ENCODE measurements at regions not wholly inside any gene's neighbourhood (a gene's known extent, or its start where the extent isn't known, plus 50 kb on each side); places are given as distances from the start of the nearest gene placed in this dataset.

DNA sequence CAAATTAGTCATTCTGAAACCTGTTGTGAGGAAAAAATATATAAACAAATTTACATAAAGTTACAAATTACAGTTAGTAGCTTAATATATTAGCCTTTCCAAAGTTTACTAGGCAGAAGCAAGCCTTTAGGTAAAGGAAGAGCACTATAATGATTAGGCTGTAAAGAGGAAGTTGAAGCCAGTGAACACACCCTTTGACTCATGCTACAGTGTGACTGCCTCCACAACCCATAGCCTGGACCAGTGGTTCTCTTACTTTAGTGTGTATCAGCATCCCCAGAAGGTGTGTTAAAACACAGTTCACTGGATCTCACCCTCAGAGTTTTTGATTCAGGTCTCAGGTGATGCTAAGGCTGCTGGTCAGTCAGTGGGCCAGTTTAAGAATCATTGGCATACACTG is 91.4 kb upstream of the DEFB112 start:
- Histone ChIP-seq H3K4me3 (ENCODE audit: insufficient read depth, low read depth, low read length) (no peak overlapping the region), H3K4me1 (ENCODE audit: control insufficient read depth, insufficient read depth, low read length) (no peaks in the 10 kb centered on the region), H3K27ac (ENCODE audit: insufficient read depth, low read depth, low read length, poor library complexity, severe bottlenecking) (no peak overlapping the region), H3K36me3 (ENCODE audit: control insufficient read depth, insufficient read depth, low read length) (no peaks in the 10 kb centered on the region), H3K9me3 (ENCODE audit: control insufficient read depth, low read length) (no peaks in the 10 kb centered on the region), H3K27me3 (ENCODE audit: control insufficient read depth, insufficient read depth, low read length, poor library complexity, severe bottlenecking) (no peaks in the 10 kb centered on the region)

DNA sequence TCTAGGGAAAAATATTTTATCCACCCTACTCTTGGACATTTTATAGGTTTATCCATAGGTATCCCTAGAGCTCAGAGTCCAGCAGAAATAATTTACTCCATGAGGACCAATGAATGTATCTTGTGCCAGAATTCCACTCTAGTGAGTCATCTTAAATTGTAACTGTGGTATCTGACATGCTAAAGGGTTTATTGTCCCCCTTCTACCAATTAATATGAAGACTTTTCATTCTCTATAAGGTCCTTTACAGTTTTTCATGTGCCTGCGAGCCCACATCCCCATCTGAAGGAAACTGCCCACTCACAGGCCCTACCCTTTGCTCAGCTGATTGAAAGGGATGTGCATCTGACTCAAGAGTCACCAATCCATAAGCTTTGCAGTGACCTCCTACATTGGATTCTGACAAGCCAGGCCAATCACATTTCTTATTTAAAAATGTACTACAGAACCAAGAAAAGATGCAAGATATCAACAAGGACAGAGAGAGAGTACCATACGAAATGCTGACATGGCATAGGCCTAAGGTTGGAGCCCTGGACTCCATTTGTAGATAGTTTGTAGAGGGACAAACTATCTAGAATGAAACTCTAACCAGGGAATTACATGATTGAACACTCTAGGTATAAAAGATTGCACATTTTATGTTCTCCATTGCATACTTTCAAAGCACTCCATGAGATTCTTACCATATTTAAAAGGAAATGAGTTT is 93.4 kb upstream of the DEFB112 start:
- H3K4me3 ChIP-seq (ENCODE audit: insufficient read depth, low read depth, low read length): no peak overlapping the region
- no peaks in the 10 kb centered on the region for H3K4me1 ChIP-seq (ENCODE audit: control insufficient read depth, insufficient read depth, low read length)
- H3K9me3 ChIP-seq (ENCODE audit: control insufficient read depth, low read length): no peaks in the 10 kb centered on the region
- H3K36me3 ChIP-seq (ENCODE audit: control insufficient read depth, insufficient read depth, low read length): no peaks in the 10 kb centered on the region
- 80 to 93% methylated on average over 2 of the region's 2 CpGs for WGBS, 2 experiments
- H3K27me3 ChIP-seq (ENCODE audit: control insufficient read depth, insufficient read depth, low read length, poor library complexity, severe bottlenecking): no peaks in the 10 kb centered on the region
- no peak overlapping the region for H3K27ac ChIP-seq (ENCODE audit: insufficient read depth, low read depth, low read length, poor library complexity, severe bottlenecking)

DNA sequence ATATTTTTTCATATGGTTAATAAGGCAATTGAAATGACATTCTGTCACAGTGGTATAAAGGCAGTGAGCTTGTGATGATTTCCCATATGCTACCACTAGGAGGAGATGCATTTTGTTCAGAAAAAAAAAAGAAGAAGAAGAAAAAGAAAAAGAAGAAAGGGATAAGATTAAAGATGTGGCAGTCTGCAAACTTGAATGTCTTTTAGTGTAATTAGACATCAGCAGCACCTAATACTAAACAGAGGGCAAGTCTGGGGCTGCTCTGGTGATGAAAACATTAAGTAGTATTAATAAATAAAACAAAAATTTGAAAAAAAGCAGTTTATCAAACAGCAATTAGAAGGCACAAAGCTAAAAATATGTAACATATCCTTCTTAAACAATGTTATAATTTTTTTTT is 95.4 kb upstream of the DEFB112 start:
- Histone ChIP-seq H3K4me3 (ENCODE audit: insufficient read depth, low read depth, low read length) (no peak overlapping the region), H3K36me3 (ENCODE audit: control insufficient read depth, insufficient read depth, low read length) (no peaks in the 10 kb centered on the region), H3K27ac (ENCODE audit: insufficient read depth, low read depth, low read length, poor library complexity, severe bottlenecking) (no peak overlapping the region), H3K4me1 (ENCODE audit: control insufficient read depth, insufficient read depth, low read length) (no peaks in the 10 kb centered on the region), H3K27me3 (ENCODE audit: control insufficient read depth, insufficient read depth, low read length, poor library complexity, severe bottlenecking) (no peaks in the 10 kb centered on the region), H3K9me3 (ENCODE audit: control insufficient read depth, low read length) (no peaks in the 10 kb centered on the region)

DNA sequence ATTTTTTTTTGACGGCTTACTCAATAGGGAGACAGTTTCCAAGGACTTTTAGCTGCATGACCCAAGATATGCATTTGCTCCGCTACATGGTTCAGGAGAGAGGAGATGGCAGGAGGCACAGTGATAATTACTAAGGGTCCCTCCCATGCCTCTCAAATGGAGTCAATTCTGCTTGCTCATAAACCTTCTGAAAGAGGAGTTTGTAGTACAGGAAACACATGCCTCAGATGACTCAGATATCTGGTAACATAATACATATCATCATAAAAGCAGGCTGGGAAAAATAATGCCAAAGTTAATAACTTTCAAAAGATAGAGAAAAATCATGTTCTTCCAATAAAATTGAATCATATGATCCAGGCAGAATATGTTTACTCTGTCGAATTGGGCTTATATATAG is 97.6 kb upstream of the DEFB112 start:
- H3K4me3 ChIP-seq (ENCODE audit: insufficient read depth, low read depth, low read length): no peak overlapping the region
- no peaks in the 10 kb centered on the region for H3K36me3 ChIP-seq (ENCODE audit: control insufficient read depth, insufficient read depth, low read length)
- H3K27me3 ChIP-seq (ENCODE audit: control insufficient read depth, insufficient read depth, low read length, poor library complexity, severe bottlenecking): no peaks in the 10 kb centered on the region
- H3K27ac ChIP-seq (ENCODE audit: insufficient read depth, low read depth, low read length, poor library complexity, severe bottlenecking): no peak overlapping the region
- 92 to 98% methylated on average over 2 of the region's 3 CpGs for WGBS, 2 experiments
- H3K4me1 ChIP-seq (ENCODE audit: control insufficient read depth, insufficient read depth, low read length): no peaks in the 10 kb centered on the region
- no peaks in the 10 kb centered on the region for H3K9me3 ChIP-seq (ENCODE audit: control insufficient read depth, low read length)

DNA sequence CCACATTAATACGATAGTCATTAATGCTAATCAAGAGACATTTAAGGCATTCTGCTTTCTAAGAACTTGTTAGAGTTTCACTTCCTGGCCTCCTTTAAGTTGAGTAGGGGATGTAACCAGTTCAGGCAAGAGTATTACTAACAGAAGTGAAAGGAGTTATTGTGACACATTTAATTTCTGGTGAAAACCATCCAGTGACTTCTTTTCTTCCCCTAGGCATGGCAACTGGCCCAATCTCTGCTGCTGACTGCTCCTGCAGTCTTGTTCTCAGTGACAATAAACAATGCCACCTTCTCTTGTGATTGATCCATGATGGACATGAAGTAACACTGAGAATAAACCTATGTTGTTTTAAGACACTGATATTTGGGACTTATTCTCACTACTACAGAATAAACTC is 130.9 kb upstream of the DEFB112 start:
- Histone ChIP-seq H3K27ac (ENCODE audit: insufficient read depth, low read depth, low read length, poor library complexity, severe bottlenecking) (no peak overlapping the region), H3K4me1 (ENCODE audit: control insufficient read depth, insufficient read depth, low read length) (no peaks in the 10 kb centered on the region), H3K4me3 (ENCODE audit: insufficient read depth, low read depth, low read length) (no peak overlapping the region), H3K9me3 (ENCODE audit: control insufficient read depth, low read length) (no peaks in the 10 kb centered on the region), H3K36me3 (ENCODE audit: control insufficient read depth, insufficient read depth, low read length) (no peaks in the 10 kb centered on the region), H3K27me3 (ENCODE audit: control insufficient read depth, insufficient read depth, low read length, poor library complexity, severe bottlenecking) (no peaks in the 10 kb centered on the region)
- 89 to 100% methylated on average over 1 of the region's 1 CpG for WGBS, 2 experiments

DNA sequence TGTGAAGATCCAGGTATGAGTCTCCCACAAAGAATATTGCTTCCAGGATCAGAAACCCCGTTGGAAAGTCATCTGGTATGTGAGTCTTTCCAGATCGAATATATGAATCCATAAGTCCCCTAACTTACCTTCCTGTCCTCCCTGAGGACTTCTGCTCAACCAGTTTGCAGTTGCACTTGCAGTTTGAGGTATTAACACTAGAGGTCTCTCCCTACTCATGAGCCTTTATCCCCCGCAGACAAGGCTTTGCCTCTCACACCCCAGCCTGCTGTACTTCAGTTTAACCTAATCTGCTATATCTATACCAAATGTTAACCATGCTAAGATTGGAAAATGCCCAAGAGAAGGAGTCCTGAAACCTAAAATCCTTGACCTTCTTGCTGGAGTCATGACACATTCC is 135.3 kb upstream of the DEFB112 start:
- Histone ChIP-seq H3K27ac (ENCODE audit: insufficient read depth, low read depth, low read length, poor library complexity, severe bottlenecking) (no peak overlapping the region), H3K4me1 (ENCODE audit: control insufficient read depth, insufficient read depth, low read length) (peaks cover 11% of the 10 kb centered on the region), H3K27me3 (ENCODE audit: control insufficient read depth, insufficient read depth, low read length, poor library complexity, severe bottlenecking) (no peaks in the 10 kb centered on the region), H3K4me3 (ENCODE audit: insufficient read depth, low read depth, low read length) (no peak overlapping the region), H3K36me3 (ENCODE audit: control insufficient read depth, insufficient read depth, low read length) (no peaks in the 10 kb centered on the region), H3K9me3 (ENCODE audit: control insufficient read depth, low read length) (no peaks in the 10 kb centered on the region)
- WGBS, 2 experiments: 32 to 41% methylated on average over 3 of the region's 3 CpGs

DNA sequence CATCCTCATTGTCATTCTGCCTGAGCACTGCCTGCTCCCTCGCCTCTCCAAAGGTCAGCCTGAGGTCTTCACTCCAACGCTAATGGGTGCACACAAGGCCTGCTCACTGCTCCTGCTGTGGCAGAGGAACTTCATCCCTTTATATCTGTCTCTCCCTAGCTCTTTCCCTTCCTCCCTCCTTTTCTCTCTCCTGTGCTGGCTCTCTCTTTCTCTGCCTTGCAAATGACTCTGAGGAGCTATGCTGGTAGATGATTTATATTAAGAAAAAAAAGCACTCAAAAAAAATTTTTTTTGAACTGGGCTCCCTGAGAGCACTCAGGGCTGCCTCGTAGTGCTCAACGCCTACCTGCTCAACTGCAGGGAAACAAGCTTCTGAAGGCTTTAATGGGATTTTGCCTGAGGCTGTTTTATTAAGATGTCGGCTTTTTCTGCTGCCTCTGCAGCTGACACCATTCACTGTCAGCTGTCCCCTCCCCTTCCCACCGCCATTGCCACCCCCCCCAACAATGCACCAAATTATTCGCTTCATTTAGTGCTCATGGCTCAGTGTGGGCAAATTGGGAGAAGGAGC is 137.7 kb upstream of the DEFB112 start:
- H3K9me3 ChIP-seq (ENCODE audit: control insufficient read depth, low read length): no peaks in the 10 kb centered on the region
- H3K4me3 ChIP-seq (ENCODE audit: insufficient read depth, low read depth, low read length): no peak overlapping the region
- H3K36me3 ChIP-seq (ENCODE audit: control insufficient read depth, insufficient read depth, low read length): no peaks in the 10 kb centered on the region
- 61 to 71% methylated on average over 6 to 7 of the region's 7 CpGs for WGBS, 2 experiments
- no peak overlapping the region for H3K27ac ChIP-seq (ENCODE audit: insufficient read depth, low read depth, low read length, poor library complexity, severe bottlenecking)
- peaks cover 11% of the 10 kb centered on the region for H3K4me1 ChIP-seq (ENCODE audit: control insufficient read depth, insufficient read depth, low read length)
- H3K27me3 ChIP-seq (ENCODE audit: control insufficient read depth, insufficient read depth, low read length, poor library complexity, severe bottlenecking): no peaks in the 10 kb centered on the region

DNA sequence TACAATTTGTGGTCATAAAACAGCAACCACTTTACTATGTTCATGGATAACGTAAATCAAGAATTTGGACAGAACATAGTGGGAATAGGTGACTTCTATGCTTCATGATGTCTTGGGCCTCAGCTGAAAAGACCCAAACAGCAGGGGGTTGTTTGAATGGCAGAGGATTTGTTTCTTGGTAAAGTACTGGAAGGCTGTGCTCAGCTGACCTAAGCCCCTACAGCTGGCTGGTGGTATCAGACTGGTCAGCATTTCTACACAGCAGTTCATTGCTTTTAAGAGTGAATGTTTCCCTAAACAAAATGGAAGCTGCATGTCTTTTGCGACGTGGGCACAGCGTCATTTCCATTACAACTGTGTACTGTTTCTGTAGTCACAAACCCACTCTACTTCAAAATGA is 148.5 kb upstream of the DEFB112 start:
- Histone ChIP-seq H3K9me3 (ENCODE audit: control insufficient read depth, low read length) (no peaks in the 10 kb centered on the region), H3K36me3 (ENCODE audit: control insufficient read depth, insufficient read depth, low read length) (no peaks in the 10 kb centered on the region), H3K4me1 (ENCODE audit: control insufficient read depth, insufficient read depth, low read length) (no peaks in the 10 kb centered on the region), H3K27me3 (ENCODE audit: control insufficient read depth, insufficient read depth, low read length, poor library complexity, severe bottlenecking) (no peaks in the 10 kb centered on the region), H3K27ac (ENCODE audit: insufficient read depth, low read depth, low read length, poor library complexity, severe bottlenecking) (no peak overlapping the region), H3K4me3 (ENCODE audit: insufficient read depth, low read depth, low read length) (no peak overlapping the region)
- WGBS, 2 experiments: 79 to 83% methylated on average over 4 of the region's 4 CpGs

DNA sequence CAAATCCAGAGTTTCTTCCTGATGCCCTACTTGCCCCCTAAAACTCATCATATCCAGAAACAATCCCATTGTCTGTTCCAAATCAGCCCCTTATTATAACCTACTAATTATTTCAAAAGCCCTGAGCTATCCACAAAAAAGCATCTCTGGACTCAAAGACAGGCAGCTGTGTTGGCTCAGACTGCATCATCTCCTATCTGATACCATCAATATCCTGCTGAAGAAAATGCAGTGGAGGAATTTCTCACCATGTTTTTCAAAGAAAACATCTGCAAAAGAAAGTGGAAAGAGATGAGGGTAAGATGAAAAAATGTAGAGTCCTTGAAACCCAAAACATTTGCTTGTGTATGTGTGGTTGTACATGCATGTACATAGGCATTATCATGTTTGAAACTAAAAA is 153.0 kb upstream of the DEFB112 start:
- Histone ChIP-seq H3K27ac (ENCODE audit: insufficient read depth, low read depth, low read length, poor library complexity, severe bottlenecking) (no peak overlapping the region), H3K27me3 (ENCODE audit: control insufficient read depth, insufficient read depth, low read length, poor library complexity, severe bottlenecking) (no peaks in the 10 kb centered on the region), H3K4me3 (ENCODE audit: insufficient read depth, low read depth, low read length) (no peak overlapping the region), H3K36me3 (ENCODE audit: control insufficient read depth, insufficient read depth, low read length) (no peaks in the 10 kb centered on the region), H3K9me3 (ENCODE audit: control insufficient read depth, low read length) (no peaks in the 10 kb centered on the region), H3K4me1 (ENCODE audit: control insufficient read depth, insufficient read depth, low read length) (no peaks in the 10 kb centered on the region)

DNA sequence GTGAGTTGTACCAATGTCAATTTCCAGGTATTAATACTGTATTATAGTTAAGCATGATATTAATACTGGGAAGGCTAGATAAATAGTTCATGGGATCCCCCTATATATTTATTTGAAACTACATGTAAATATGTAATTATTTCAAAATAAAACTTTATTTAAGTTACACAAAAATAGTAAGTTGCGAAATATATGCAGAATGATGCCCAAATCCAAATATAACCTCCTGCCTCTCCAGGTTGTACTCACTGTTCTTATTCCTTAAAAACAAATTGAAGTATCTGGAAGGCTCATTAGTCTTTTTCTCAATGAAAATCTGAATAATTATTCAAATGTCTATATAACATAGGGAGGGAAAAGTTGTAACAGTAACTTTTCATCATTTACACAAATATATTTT is 161.9 kb upstream of the DEFB112 start:
- no peak overlapping the region for H3K4me3 ChIP-seq (ENCODE audit: insufficient read depth, low read depth, low read length)
- no peaks in the 10 kb centered on the region for H3K9me3 ChIP-seq (ENCODE audit: control insufficient read depth, low read length)
- no peak overlapping the region for H3K27ac ChIP-seq (ENCODE audit: insufficient read depth, low read depth, low read length, poor library complexity, severe bottlenecking)
- H3K4me1 ChIP-seq (ENCODE audit: control insufficient read depth, insufficient read depth, low read length): no peaks in the 10 kb centered on the region
- no peaks in the 10 kb centered on the region for H3K36me3 ChIP-seq (ENCODE audit: control insufficient read depth, insufficient read depth, low read length)
- 100% methylated on average over 1 of the region's 1 CpG; no CpG with 5 or more reads in 1 of the 2 experiments for WGBS, 2 experiments
- no peaks in the 10 kb centered on the region for H3K27me3 ChIP-seq (ENCODE audit: control insufficient read depth, insufficient read depth, low read length, poor library complexity, severe bottlenecking)

DNA sequence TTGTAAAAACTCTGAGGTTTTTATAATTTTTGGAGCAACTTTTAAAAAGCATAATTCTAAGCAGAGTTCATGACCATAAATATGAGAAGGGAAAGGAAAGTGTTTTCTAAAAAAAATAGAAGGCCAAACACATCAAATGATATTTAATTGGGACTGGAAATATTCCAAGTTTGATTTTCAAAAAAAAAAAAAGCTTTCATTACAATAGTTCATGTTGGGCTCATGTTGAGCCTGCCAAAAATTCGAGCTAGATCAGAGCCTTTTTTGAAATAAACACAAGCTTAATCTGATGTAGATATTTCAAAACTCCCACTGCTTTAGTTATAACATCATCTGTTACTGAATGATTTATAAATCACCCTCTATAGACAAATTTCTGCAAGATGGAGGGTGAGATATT is 163.4 kb upstream of the DEFB112 start:
- Histone ChIP-seq H3K4me1 (ENCODE audit: control insufficient read depth, insufficient read depth, low read length) (no peaks in the 10 kb centered on the region), H3K27ac (ENCODE audit: insufficient read depth, low read depth, low read length, poor library complexity, severe bottlenecking) (no peak overlapping the region), H3K4me3 (ENCODE audit: insufficient read depth, low read depth, low read length) (no peak overlapping the region), H3K27me3 (ENCODE audit: control insufficient read depth, insufficient read depth, low read length, poor library complexity, severe bottlenecking) (no peaks in the 10 kb centered on the region), H3K36me3 (ENCODE audit: control insufficient read depth, insufficient read depth, low read length) (no peaks in the 10 kb centered on the region), H3K9me3 (ENCODE audit: control insufficient read depth, low read length) (no peaks in the 10 kb centered on the region)
- WGBS, 2 experiments: 60 to 64% methylated on average over 1 of the region's 1 CpG
